Mucosa of descending colon (tissue), 3 donors: ENCODE measurements at regions not wholly inside any gene's neighbourhood (a gene's known extent, or its start where the extent isn't known, plus 50 kb on each side); places are given as distances from the start of the nearest gene placed in this dataset.

Source experiments
- ATAC-seq: fragments of 200-7000 bp; cut with Tn5 transposase; one replicate; pipeline ENCODE4 v1.9.1; 2020; ENCODE audit warnings: mild to moderate bottlenecking, moderate library complexity
- DNase-seq, 3 donors: peaks; one replicate each; pipeline ENCODE4 v3.0.0-alpha.2; 2020
- H3K36me3 ChIP-seq: fragments of 200-600 bp; one replicate; pipeline ENCODE4 v1.8.0; 2021; ENCODE audit warnings: low read depth, mild to moderate bottlenecking
- H3K4me1 ChIP-seq: fragments of 200-600 bp; one replicate; pipeline ENCODE4 v1.8.0; 2021; ENCODE audit warnings: low read depth, mild to moderate bottlenecking
- H3K4me3 ChIP-seq: fragments of 200-600 bp; one replicate; pipeline ENCODE4 v1.8.0; 2021; ENCODE audit warnings: mild to moderate bottlenecking
- H3K9me3 ChIP-seq: fragments of 200-600 bp; one replicate; pipeline ENCODE4 v1.8.0; 2021; ENCODE audit warnings: mild to moderate bottlenecking
- CTCF ChIP-seq: fragments of 200-600 bp; IDR thresholded peaks from one replicate; pipeline ENCODE4 v1.8.0; 2022; ENCODE audit warnings: antibody characterized with exemption, mild to moderate bottlenecking
- intact Hi-C, 2 donors: fragments of 100-400 bp; cut with DNase I in 1 of 2; cut with micrococcal nuclease in 1 of 2; formaldehyde crosslinking; loops; one replicate each; pipeline versions ENCODE4 v1.11.0 to v1.11.1; 2022; cut with DNase I, micrococcal nuclease
- donor health status: DM: no; HTN: no; CAD: no; lungs with moderate emphysema.
- donor health status: DM: no; HTN: no; CAD: no.
- donor health status: DM: no; HTN: yes; CAD: no.

GRCh38 chr9:84079994-84080393 is 99.4 kb downstream of the RMI1 start:
- H3K36me3 ChIP-seq, result no peaks in the 10 kb centered on the region
- intact Hi-C loops, result no loop called here
- ATAC-seq, result no peak

GRCh38 chr9:84101964-84102632 is 121.5 kb downstream of the RMI1 start:
- no peak for ATAC-seq
- TF ChIP-seq CTCF, result no peak

More at GRCh38 chr9:84079994-84080393, 99.4 kb downstream of the RMI1 start:
- Histone ChIP-seq H3K9me3 (no peaks in the 10 kb centered on the region), H3K4me3 (no peak overlapping the region), H3K4me1 (no peaks in the 10 kb centered on the region)
- no peak for TF ChIP-seq CTCF
- no peak for DNase-seq

GRCh38 chr9:84103651-84104377 is 123.2 kb downstream of the RMI1 start:
- ATAC-seq (no peak), DNase-seq (no peak)
- Histone ChIP-seq H3K4me3 (no peak overlapping the region), H3K4me1 (no peaks in the 10 kb centered on the region), H3K36me3 (no peaks in the 10 kb centered on the region), H3K9me3 (no peaks in the 10 kb centered on the region)
- intact Hi-C loops, result no loop called here
- no peak for TF ChIP-seq CTCF

More at GRCh38 chr9:84101964-84102632, 121.5 kb downstream of the RMI1 start:
- Histone ChIP-seq H3K4me1 (no peaks in the 10 kb centered on the region), H3K9me3 (no peaks in the 10 kb centered on the region), H3K4me3 (no peak overlapping the region), H3K36me3 (no peaks in the 10 kb centered on the region)
- intact Hi-C loops, result no loop called here
- DNase-seq, result no peak

- intact Hi-C loops, result no loop called here
- ATAC-seq (no peak), DNase-seq (no peak)
- H3K36me3 ChIP-seq, result no peaks in the 10 kb centered on the region
- TF ChIP-seq CTCF, result no peak
- no peak overlapping the region for H3K4me3 ChIP-seq
- H3K4me1 ChIP-seq, result no peaks in the 10 kb centered on the region
- no peaks in the 10 kb centered on the region for H3K9me3 ChIP-seq
Observed at GRCh38 chr9:84107081-84107480, 126.5 kb downstream of the RMI1 start.

- no peak for DNase-seq
- ATAC-seq, result peak; percentile 84
- intact Hi-C loops, result no loop called here
Observed at GRCh38 chr9:84107995-84108394, 127.4 kb downstream of the RMI1 start.

More at GRCh38 chr9:84107995-84108394, 127.4 kb downstream of the RMI1 start:
- Histone ChIP-seq H3K4me3 (no peak overlapping the region), H3K4me1 (no peaks in the 10 kb centered on the region), H3K36me3 (no peaks in the 10 kb centered on the region), H3K9me3 (no peaks in the 10 kb centered on the region)
- TF ChIP-seq CTCF, result no peak
